Adrenal gland (tissue), 9 donors: ENCODE measurements at regions not wholly inside any gene's neighbourhood (a gene's known extent, or its start where the extent isn't known, plus 50 kb on each side); places are given as distances from the start of the nearest gene placed in this dataset.

ENCODE experiments used
- DNase-seq, 7 donors: peaks; one replicate each; pipeline ENCODE4 v3.0.0-alpha.2; 2019 to 2020
- H3K27ac ChIP-seq, 5 donors: fragments of 200-600 bp; sonication (generic) in 4 of 5; 1 replicate in 3 of 5; 2 replicates in 2 of 5; pipeline versions ENCODE4 v1.5.1 to v1.8.0; 2016 to 2020; ENCODE audit warnings: mild to moderate bottlenecking in 1 of 5
- H3K27me3 ChIP-seq: fragments of 200-600 bp; 2 replicates; pipeline ENCODE4 v1.8.0; 2021
- H3K36me3 ChIP-seq, 2 donors: fragments of 200-600 bp; replicated peaks in 1 of 2; 1 replicate in 1 of 2; 2 replicates in 1 of 2; pipeline versions ENCODE4 v1.5.1 to v1.8.0; 2018 to 2022
- H3K4me1 ChIP-seq, 2 donors: fragments of 200-600 bp; replicated peaks in 1 of 2; 1 replicate in 1 of 2; 2 replicates in 1 of 2; pipeline versions ENCODE4 v1.5.1 to v1.8.0; 2018 to 2021
- H3K4me3 ChIP-seq, 4 donors: fragments of 200-600 bp; sonication (generic) in 3 of 4; one replicate each; pipeline ENCODE4 v1.5.1; 2016 to 2018
- H3K9me3 ChIP-seq, 3 donors: fragments of 200-600 bp; sonication (generic) in 1 of 3; replicated peaks in 1 of 3; 1 replicate in 2 of 3; 2 replicates in 1 of 3; pipeline versions ENCODE4 v1.5.1 to v1.8.0; 2016 to 2021
- CTCF ChIP-seq, 6 experiments: fragments of 450-650 bp in 4 of 6; fragments of 200-600 bp in 2 of 6; sonication (generic) in 1 of 6; IDR thresholded peaks; 1 replicate in 5 of 6; 2 replicates in 1 of 6; pipeline versions ENCODE4 v1.5.1 to v1.8.0; 2016 to 2021; ENCODE audit warnings: antibody characterized with exemption in 6 of 6, mild to moderate bottlenecking in 2 of 6, moderate library complexity in 1 of 6
- POLR2A ChIP-seq, 2 donors: fragments of 450-650 bp; IDR thresholded peaks; one replicate each; pipeline ENCODE4 v1.6.1; 2017; ENCODE audit warnings: antibody characterized with exemption in 2 of 2, mild to moderate bottlenecking in 2 of 2, moderate library complexity in 1 of 2
- WGBS, 4 donors: extraction: QIAGEN DNeasy Blood & Tissue Kit in 2 of 4; methylation state at CpG; one replicate each; pipeline versions ENCODE4 v1.1.5 to v1.1.7; 2013 to 2017; 5-methylcytosine and 5-hydroxymethylcytosine counted together
- intact Hi-C, 2 donors: fragments of 100-400 bp; cut with DNase I; formaldehyde crosslinking; loops; one replicate each; pipeline versions ENCODE4 v1.14.1 to v1.15.0; 2022 to 2023
- donor health status: healthy with polysubstance abuse.
- donor health status: Bipolar disorder and iron deficiency.
- donor health status: DM: yes; HTN: yes; CAD: no.
- donor health status: DM: no; HTN: no; CAD: no.
- donor health status: DM: no; HTN: no; CAD: no.

GRCh38 chr4:144564358-144564757 is 81.6 kb upstream of the HHIP start:
- intact Hi-C loops = no loop called here
- H3K36me3 ChIP-seq = no peaks in the 10 kb centered on the region
- 46 to 56% (median 49%) methylated on average over 3 of the region's 3 CpGs for WGBS, 4 donors

DNA sequence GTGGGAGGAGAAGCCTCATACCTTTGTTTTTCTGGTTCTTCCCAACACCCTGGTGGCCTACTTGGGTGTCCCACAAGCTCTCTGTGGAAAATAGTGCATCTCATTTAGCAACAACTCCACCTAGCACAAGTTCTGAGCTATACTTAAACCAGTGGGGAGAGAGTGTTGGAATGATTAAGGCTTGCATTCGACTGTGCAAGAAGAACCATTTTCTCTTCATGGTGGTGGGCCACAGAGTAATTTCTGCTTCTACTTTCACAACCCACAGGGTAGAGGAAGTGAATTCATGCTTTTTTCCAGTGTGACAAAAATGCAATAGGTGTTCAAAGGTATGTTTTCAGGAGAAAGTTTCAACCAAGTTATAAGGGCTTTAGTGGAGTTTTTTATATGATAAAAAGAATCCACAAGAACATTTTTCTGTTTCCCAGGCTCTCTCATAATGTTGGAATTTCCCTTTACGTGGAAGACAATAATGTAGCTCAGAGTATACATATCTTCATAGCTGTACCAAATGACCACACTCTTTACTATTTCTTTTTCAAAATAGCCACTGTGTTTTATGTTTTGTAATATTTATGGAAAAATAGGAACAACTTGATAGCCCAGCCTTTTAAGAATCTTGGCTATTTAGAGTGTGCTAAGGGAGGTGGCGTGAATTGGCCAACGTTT is 80.3 kb upstream of the HHIP start:
- intact Hi-C loops = no loop called here
- H3K4me1 ChIP-seq = no peaks in the 10 kb centered on the region
- no peak overlapping the region for H3K4me3 ChIP-seq
- 73 to 79% (median 74%) methylated on average over 4 of the region's 4 CpGs for WGBS, 4 donors
- no peaks in the 10 kb centered on the region for H3K9me3 ChIP-seq
- DNase-seq = no peak
- no peaks in the 10 kb centered on the region for H3K36me3 ChIP-seq
- TF ChIP-seq CTCF (IDR thresholded peaks at IDR 0.05) = no peak
- TF ChIP-seq POLR2A (IDR thresholded peaks at IDR 0.05) = no peak
- no peak overlapping the region for H3K27ac ChIP-seq
- no peaks in the 10 kb centered on the region for H3K27me3 ChIP-seq

More at GRCh38 chr4:144564358-144564757, 81.6 kb upstream of the HHIP start:
- DNase-seq = no peak
- TF ChIP-seq POLR2A (IDR thresholded peaks at IDR 0.05) = no peak
- no peak for TF ChIP-seq CTCF (IDR thresholded peaks at IDR 0.05)
- no peaks in the 10 kb centered on the region for H3K27me3 ChIP-seq
- no peak overlapping the region for H3K4me3 ChIP-seq
- no peaks in the 10 kb centered on the region for H3K4me1 ChIP-seq
- no peak overlapping the region for H3K27ac ChIP-seq
- H3K9me3 ChIP-seq = no peaks in the 10 kb centered on the region

- intact Hi-C loops = no loop called here
- H3K4me3 ChIP-seq = no peak overlapping the region
- no peaks in the 10 kb centered on the region for H3K27me3 ChIP-seq
- no peaks in the 10 kb centered on the region for H3K9me3 ChIP-seq
- H3K4me1 ChIP-seq = no peaks in the 10 kb centered on the region
- H3K36me3 ChIP-seq = no peaks in the 10 kb centered on the region
- no peak for TF ChIP-seq POLR2A (IDR thresholded peaks at IDR 0.05)
- TF ChIP-seq CTCF (IDR thresholded peaks at IDR 0.05) = no peak
- WGBS, 4 donors = 69 to 75% (median 72%) methylated on average over 7 of the region's 7 CpGs
- no peak for DNase-seq
- H3K27ac ChIP-seq = no peak overlapping the region
These were observed 73.3 kb upstream of the HHIP start for GRCh38 chr4:144572660-144573059.

DNA sequence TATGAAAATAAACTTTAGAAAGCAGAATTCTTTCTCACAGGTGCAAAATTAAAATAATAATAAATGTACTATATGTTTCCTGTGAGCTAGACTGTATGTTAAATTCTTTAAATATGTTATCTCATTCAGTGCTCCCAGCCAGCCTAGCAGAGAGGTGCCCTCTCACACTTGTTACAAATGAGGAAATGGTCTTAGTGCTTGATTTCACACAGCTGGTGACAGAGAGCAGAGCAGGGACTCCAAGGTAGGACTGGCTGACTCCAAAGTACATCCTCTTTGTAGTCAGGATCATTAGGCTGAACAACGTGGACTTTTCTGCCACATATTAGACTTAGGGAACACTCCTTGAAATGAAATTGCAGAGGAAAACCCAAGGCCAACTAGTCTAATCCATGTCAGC is 72.0 kb upstream of the HHIP start:
- no peaks in the 10 kb centered on the region for H3K4me1 ChIP-seq
- intact Hi-C loops = no loop called here
- TF ChIP-seq CTCF (IDR thresholded peaks at IDR 0.05) = no peak
- no peak for TF ChIP-seq POLR2A (IDR thresholded peaks at IDR 0.05)
- H3K9me3 ChIP-seq = no peaks in the 10 kb centered on the region
- no peaks in the 10 kb centered on the region for H3K27me3 ChIP-seq
- no peaks in the 10 kb centered on the region for H3K36me3 ChIP-seq
- H3K4me3 ChIP-seq = no peak overlapping the region
- DNase-seq = no peak
- no peak overlapping the region for H3K27ac ChIP-seq
- 25 to 38% (median 32%) methylated on average over 1 of the region's 1 CpG for WGBS, 4 donors
